Tibial artery (tissue), 4 donors: ENCODE measurements at regions not wholly inside any gene's neighbourhood (a gene's known extent, or its start where the extent isn't known, plus 50 kb on each side); places are given as distances from the start of the nearest gene placed in this dataset.
A peak's percentile ranks its signal among the peaks of the same experiment; 100 is the strongest.

ENCODE experiments used
- DNase-seq, 2 donors: peaks; one replicate each; pipeline ENCODE4 v3.0.0-alpha.2; 2019
- H3K27ac ChIP-seq, 2 donors: fragments of 200-600 bp; sonication (generic) in 1 of 2; 1 replicate in 1 of 2; 2 replicates in 1 of 2; pipeline ENCODE4 v1.5.1; 2018 to 2019; ENCODE audit warnings: mild to moderate bottlenecking in 1 of 2
- H3K27me3 ChIP-seq, 2 donors: fragments of 200-600 bp; sonication (generic) in 1 of 2; one replicate each; pipeline versions ENCODE4 v1.5.1 to v1.6.0; 2016 to 2019
- H3K36me3 ChIP-seq, 3 donors: fragments of 200-600 bp; sonication (generic) in 2 of 3; one replicate each; pipeline ENCODE4 v1.5.1; 2016 to 2019; ENCODE audit warnings: mild to moderate bottlenecking in 2 of 3
- H3K4me1 ChIP-seq, 4 donors: fragments of 200-600 bp; sonication (generic) in 2 of 4; 1 replicate in 3 of 4; 2 replicates in 1 of 4; pipeline ENCODE4 v1.5.1; 2016 to 2019
- H3K4me3 ChIP-seq, 2 donors: fragments of 200-600 bp; sonication (generic) in 1 of 2; 1 replicate in 1 of 2; 2 replicates in 1 of 2; pipeline ENCODE4 v1.5.1; 2018 to 2019; ENCODE audit warnings: mild to moderate bottlenecking in 2 of 2
- H3K9me3 ChIP-seq, 3 donors: fragments of 200-600 bp; sonication (generic) in 1 of 3; one replicate each; pipeline ENCODE4 v1.5.1; 2016 to 2019
- CTCF ChIP-seq, 2 experiments: fragments of 200-600 bp in 1 of 2; fragments of 450-650 bp in 1 of 2; IDR thresholded peaks; one replicate each; pipeline ENCODE4 v1.5.1; 2017 to 2019; ENCODE audit warnings: antibody characterized with exemption in 2 of 2, mild to moderate bottlenecking in 1 of 2, moderate library complexity in 1 of 2
- intact Hi-C: fragments of 100-400 bp; cut with DNase I; formaldehyde crosslinking; loops from one replicate; pipeline ENCODE4 v1.15.0; 2023; ENCODE audit warnings: low total_unique reads

GRCh38 chr2:235135195-235135965 lies 183.6 kb downstream of the SH3BP4 start:
- TF ChIP-seq CTCF (IDR thresholded peaks at IDR 0.05), result no peak
- H3K27me3 ChIP-seq, result peaks cover 0 to 23% of the 10 kb centered on the region in 2 donors
- no peaks in the 10 kb centered on the region for H3K36me3 ChIP-seq
- no peak overlapping the region for H3K4me3 ChIP-seq
- DNase-seq, result no peak
- H3K27ac ChIP-seq, result no peak overlapping the region
- intact Hi-C loops, result no loop called here
- H3K4me1 ChIP-seq, result no peaks in the 10 kb centered on the region
- H3K9me3 ChIP-seq, result no peaks in the 10 kb centered on the region

- intact Hi-C loops, result no loop called here
- H3K4me1 ChIP-seq, result no peaks in the 10 kb centered on the region
- peak; percentile 77 to 82 for DNase-seq
Observed at GRCh38 chr2:235135990-235136561, 184.3 kb downstream of the SH3BP4 start.

DNA sequence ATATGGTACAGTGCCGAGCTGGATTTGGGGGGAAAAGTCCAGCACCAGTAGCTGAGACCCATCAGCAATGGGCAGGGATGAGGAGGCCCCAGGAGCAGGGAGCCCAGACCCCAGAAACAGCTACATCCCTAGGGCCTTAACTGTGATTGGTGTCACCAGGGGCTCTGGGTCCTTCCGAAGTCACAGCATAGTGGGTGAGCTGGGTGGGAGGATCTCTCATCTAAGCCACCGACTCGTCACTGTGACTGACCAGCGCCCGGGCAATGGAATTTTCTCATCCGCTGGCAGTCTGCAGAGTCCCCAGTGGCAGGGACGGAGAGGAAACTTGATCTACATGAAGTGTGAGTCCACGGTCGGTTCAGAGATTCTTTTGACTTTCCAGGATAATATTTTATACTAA lies 186.5 kb downstream of the SH3BP4 start:
- intact Hi-C loops, result no loop called here
- Histone ChIP-seq H3K36me3 (no peaks in the 10 kb centered on the region), H3K27me3 (peaks cover 0 to 17% of the 10 kb centered on the region in 2 donors), H3K4me1 (no peaks in the 10 kb centered on the region), H3K4me3 (no peak overlapping the region), H3K9me3 (no peaks in the 10 kb centered on the region), H3K27ac (no peak overlapping the region)
- no peak for DNase-seq
- no peak for TF ChIP-seq CTCF (IDR thresholded peaks at IDR 0.05)

More at GRCh38 chr2:235135990-235136561, 184.3 kb downstream of the SH3BP4 start:
- H3K4me3 ChIP-seq, result no peak overlapping the region
- peaks cover 0 to 20% of the 10 kb centered on the region in 2 donors for H3K27me3 ChIP-seq
- TF ChIP-seq CTCF (IDR thresholded peaks at IDR 0.05), result peak; percentile 59 to 65
- H3K36me3 ChIP-seq, result no peaks in the 10 kb centered on the region
- no peaks in the 10 kb centered on the region for H3K9me3 ChIP-seq
- no peak overlapping the region for H3K27ac ChIP-seq

GRCh38 chr2:235139956-235140800 lies 188.4 kb downstream of the SH3BP4 start:
- DNase-seq, result no peak
- H3K27ac ChIP-seq, result no peak overlapping the region
- TF ChIP-seq CTCF (IDR thresholded peaks at IDR 0.05), result no peak
- no peak overlapping the region for H3K4me3 ChIP-seq
- no peaks in the 10 kb centered on the region for H3K4me1 ChIP-seq
- H3K9me3 ChIP-seq, result no peaks in the 10 kb centered on the region
- intact Hi-C loops, result loop anchor here (5.0 kb wide), 1 partner anchor 452 kb away; no protein-coding TSS in a partner anchor
- no peaks in the 10 kb centered on the region for H3K36me3 ChIP-seq
- peaks cover 0 to 8% of the 10 kb centered on the region in 2 donors for H3K27me3 ChIP-seq

DNA sequence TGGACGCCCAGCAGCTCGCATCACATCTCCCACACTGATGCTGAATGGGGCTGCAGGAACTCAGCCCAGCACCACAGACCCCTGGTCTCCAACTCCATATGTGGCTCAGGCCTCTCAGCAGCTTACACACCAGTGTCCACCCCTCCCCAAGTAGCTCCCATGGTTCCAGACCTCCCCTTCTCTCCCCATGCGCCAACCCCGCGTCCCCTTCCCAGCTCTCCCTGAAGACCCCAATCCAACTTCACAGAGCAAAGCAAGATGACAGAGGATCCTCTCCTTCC lies 188.9 kb downstream of the SH3BP4 start:
- H3K4me1 ChIP-seq, result no peaks in the 10 kb centered on the region
- H3K36me3 ChIP-seq, result no peaks in the 10 kb centered on the region
- no peak for TF ChIP-seq CTCF (IDR thresholded peaks at IDR 0.05)
- DNase-seq, result no peak
- H3K27ac ChIP-seq, result no peak overlapping the region
- no peaks in the 10 kb centered on the region for H3K9me3 ChIP-seq
- intact Hi-C loops, result loop anchor here (5.0 kb wide), 1 partner anchor 452 kb away; no protein-coding TSS in a partner anchor
- peaks cover 0 to 3% of the 10 kb centered on the region in 2 donors for H3K27me3 ChIP-seq
- H3K4me3 ChIP-seq, result no peak overlapping the region
